IMR-90 (cell line): ENCODE measurements at regions not wholly inside any gene's neighbourhood (a gene's known extent, or its start where the extent isn't known, plus 50 kb on each side); places are given as distances from the start of the nearest gene placed in this dataset.

ENCODE experiments used
- ATAC-seq: fragments of 200-7000 bp; cut with Tn5 transposase; 2 replicates; pipeline ENCODE4 v1.9.1; 2020; ENCODE audit warnings: low read depth, mild to moderate bottlenecking, moderate library complexity
- BruUV-seq: library from RNA; stranded (reverse); fragments of 400-500 nt; replicated peaks from 2 replicates; lab custom pipeline; 2021; lab: Mats Ljungman, UMichigan
- CTCF ChIA-PET: fragments of 300-600 bp; formaldehyde crosslinking; extraction: SDS; loops from one replicate; lab custom pipeline; 2021; ENCODE audit warnings: antibody characterized with exemption; lab: Yijun Ruan, JAX
- POLR2A ChIA-PET: fragments of 300-600 bp; sonication (Branson Sonifier 250); formaldehyde crosslinking; loops from one replicate; lab custom pipeline; 2022; ENCODE audit warnings: antibody characterized with exemption; ENCODE audit not compliant: unreplicated experiment; lab: Charles Lee
- DNase-seq: peaks from one replicate; pipeline ENCODE4 v3.0.0; 2013
- H2AFZ ChIP-seq: replicated peaks from 2 replicates; pipeline ENCODE3; 2013; ENCODE audit warnings: low read length, mild to moderate bottlenecking; ENCODE audit not compliant: poor library complexity
- H2AK5ac ChIP-seq: 2 replicates; pipeline ENCODE4 v1.6.1; 2013; ENCODE audit warnings: low read depth, low read length, inconsistent platforms
- H2AK9ac ChIP-seq: replicated peaks from 2 replicates; pipeline ENCODE3; 2013; ENCODE audit warnings: mild to moderate bottlenecking, low read depth, low read length, moderate library complexity; ENCODE audit not compliant: poor library complexity
- H2BK120ac ChIP-seq: 2 replicates; pipeline ENCODE4 v1.6.1; 2013; ENCODE audit warnings: low read depth, low read length, inconsistent platforms
- H2BK15ac ChIP-seq: 3 replicates; pipeline ENCODE4 v1.6.1; 2013; ENCODE audit warnings: low read depth, low read length, inconsistent platforms
- H2BK20ac ChIP-seq: 2 replicates; pipeline ENCODE4 v1.6.1; 2013; ENCODE audit warnings: low read depth, mild to moderate bottlenecking, inconsistent platforms, low read length, moderate library complexity
- H2BK5ac ChIP-seq: 2 replicates; pipeline ENCODE4 v1.6.1; 2013; ENCODE audit warnings: mild to moderate bottlenecking, low read depth, low read length, inconsistent platforms; ENCODE audit not compliant: poor library complexity, severe bottlenecking
- H3K14ac ChIP-seq: replicated peaks from 2 replicates; pipeline ENCODE4 v1.6.1; 2013; ENCODE audit warnings: low read depth, low read length, inconsistent platforms
- H3K18ac ChIP-seq: 2 replicates; pipeline ENCODE4 v1.6.1; 2013; ENCODE audit warnings: low read depth, low read length, control low read depth
- H3K23ac ChIP-seq: 2 replicates; pipeline ENCODE4 v1.6.1; 2013; ENCODE audit warnings: low read depth, low read length, inconsistent platforms
- H3K27ac ChIP-seq: 2 replicates; pipeline ENCODE4 v1.5.1; 2013; ENCODE audit warnings: mild to moderate bottlenecking, control low read depth, low read length; ENCODE audit not compliant: insufficient read depth
- H3K27me3 ChIP-seq: 2 replicates; pipeline ENCODE4 v1.6.1; 2013; ENCODE audit warnings: low read length; ENCODE audit not compliant: control insufficient read depth, insufficient read depth
- H3K36me3 ChIP-seq: 2 replicates; pipeline ENCODE4 v1.6.1; 2013; ENCODE audit warnings: low read length, mixed read lengths; ENCODE audit not compliant: control insufficient read depth, insufficient read depth
- H3K4ac ChIP-seq: 2 replicates; pipeline ENCODE4 v1.6.1; 2013; ENCODE audit warnings: low read depth, low read length, inconsistent platforms
- H3K4me1 ChIP-seq: 2 replicates; pipeline ENCODE4 v1.6.1; 2013; ENCODE audit warnings: low read length, mixed read lengths; ENCODE audit not compliant: control insufficient read depth, insufficient read depth
- H3K4me2 ChIP-seq: 2 replicates; pipeline ENCODE4 v1.6.1; 2013; ENCODE audit warnings: low read depth, mild to moderate bottlenecking, control low read depth, low read length, moderate library complexity
- H3K4me3 ChIP-seq: 2 replicates; pipeline ENCODE4 v1.5.1; 2013; ENCODE audit warnings: low read depth, mild to moderate bottlenecking, control low read depth, low read length, moderate library complexity; ENCODE audit not compliant: insufficient read depth
- H3K56ac ChIP-seq: 2 replicates; pipeline ENCODE4 v1.6.1; 2013; ENCODE audit warnings: low read length, inconsistent platforms; ENCODE audit not compliant: insufficient read depth; ENCODE audit errors: extremely low read depth
- H3K79me1 ChIP-seq, 2 experiments: 2 replicates each; pipeline ENCODE4 v1.6.1; 2013; ENCODE audit warnings: low read length in 2 of 2, inconsistent platforms in 1 of 2, low read depth in 1 of 2
- H3K9ac ChIP-seq: 2 replicates; pipeline ENCODE4 v1.6.1; 2013; ENCODE audit warnings: low read depth, low read length, control low read depth
- H3K9me1 ChIP-seq: 2 replicates; pipeline ENCODE4 v1.6.1; 2013; ENCODE audit warnings: low read length, inconsistent platforms; ENCODE audit not compliant: insufficient read depth
- H3K9me3 ChIP-seq: 2 replicates; pipeline ENCODE4 v1.6.1; 2013; ENCODE audit warnings: low read length; ENCODE audit not compliant: control insufficient read depth, insufficient read depth
- H4K20me1 ChIP-seq: 2 replicates; pipeline ENCODE4 v1.6.1; 2013; ENCODE audit warnings: low read length, inconsistent platforms; ENCODE audit not compliant: insufficient read depth
- H4K5ac ChIP-seq: 2 replicates; pipeline ENCODE4 v1.6.1; 2013; ENCODE audit warnings: mild to moderate bottlenecking, low read depth, low read length, control low read depth
- H4K8ac ChIP-seq, 2 experiments: 2 replicates each; pipeline ENCODE4 v1.6.1; 2013; ENCODE audit warnings: low read depth in 2 of 2, low read length in 2 of 2, control low read depth in 1 of 2, inconsistent platforms in 1 of 2
- H4K91ac ChIP-seq: 2 replicates; pipeline ENCODE4 v1.6.1; 2013; ENCODE audit warnings: low read depth, low read length, inconsistent platforms; ENCODE audit not compliant: insufficient read depth
- CHD1 ChIP-seq: IDR thresholded peaks from 2 replicates; pipeline ENCODE4 v1.6.1; 2012; ENCODE audit warnings: low read depth, low read length, improper control_type of control experiment
- FOS ChIP-seq: fragments of 150-350 bp; IDR thresholded peaks from 2 replicates; pipeline ENCODE4 v1.6.1; 2016; ENCODE audit warnings: low read depth, low read length
- dilution Hi-C: fragments of 300-500 bp; cut with HindIII; formaldehyde crosslinking; loops from one replicate; pipeline ENCODE4 v1.14.3; 2018; ENCODE audit warnings: low sequenced_read_pairs; ENCODE audit not compliant: unreplicated experiment
- in situ Hi-C: fragments of 300-500 bp; cut with MboI; formaldehyde crosslinking; loops from 3 replicates; pipeline ENCODE4 v1.14.3; 2019; ENCODE audit warnings: low sequenced_read_pairs, inconsistent platforms, mixed read lengths
- intact Hi-C: fragments of 100-400 bp; cut with micrococcal nuclease; formaldehyde crosslinking; loops from 2 replicates; pipeline ENCODE4 v1.10.0; 2022
- TF ChIP-seq, protein P1 (sequence below): fragments of 150-350 bp; IDR thresholded peaks from 2 replicates; pipeline ENCODE4 v1.6.1; 2017; ENCODE audit warnings: mild to moderate bottlenecking, antibody characterized with exemption, low read length, low read depth

GRCh38 chr6:54654381-54654780, 192.2 kb upstream of the FAM83B start:
- Histone ChIP-seq H3K4me1 (no peaks in the 10 kb centered on the region), H2BK5ac (no peak overlapping the region), H3K14ac (no peak overlapping the region), H2BK20ac (no peak overlapping the region), H4K91ac (no peak overlapping the region), H3K9ac (no peak overlapping the region), H4K8ac (no peak overlapping the region), H2AK5ac (no peak overlapping the region), H2BK15ac (no peak overlapping the region), H3K79me1 (no peaks in the 10 kb centered on the region), H4K5ac (no peak overlapping the region), H2AK9ac (no peak overlapping the region), H3K27me3 (no peaks in the 10 kb centered on the region), H3K9me1 (no peaks in the 10 kb centered on the region), H3K4me2 (no peak overlapping the region), H3K4ac (no peak overlapping the region), H3K4me3 (no peak overlapping the region), H2AFZ (no peak overlapping the region), H3K36me3 (no peaks in the 10 kb centered on the region), H4K20me1 (no peaks in the 10 kb centered on the region), H2BK120ac (no peak overlapping the region), H3K23ac (no peak overlapping the region), H3K9me3 (no peaks in the 10 kb centered on the region), H3K27ac (no peak overlapping the region), H3K56ac (no peak overlapping the region), H3K18ac (no peak overlapping the region)
- ChIA-PET CTCF (interaction anchor here (1.0 kb wide), 1 partner anchor 14 kb away, joined by 3 read pairs; no protein-coding TSS in a partner anchor), POLR2A (interaction anchor here (0.5 kb wide), 1 partner anchor 20 kb away, joined by 4 read pairs; no protein-coding TSS in a partner anchor)
- TF ChIP-seq FOS, result no peak
- TF ChIP-seq CHD1, result no peak
- TF ChIP-seq, protein P1, sequence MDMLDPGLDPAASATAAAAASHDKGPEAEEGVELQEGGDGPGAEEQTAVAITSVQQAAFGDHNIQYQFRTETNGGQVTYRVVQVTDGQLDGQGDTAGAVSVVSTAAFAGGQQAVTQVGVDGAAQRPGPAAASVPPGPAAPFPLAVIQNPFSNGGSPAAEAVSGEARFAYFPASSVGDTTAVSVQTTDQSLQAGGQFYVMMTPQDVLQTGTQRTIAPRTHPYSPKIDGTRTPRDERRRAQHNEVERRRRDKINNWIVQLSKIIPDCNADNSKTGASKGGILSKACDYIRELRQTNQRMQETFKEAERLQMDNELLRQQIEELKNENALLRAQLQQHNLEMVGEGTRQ, result no peak
- in situ Hi-C loops (no loop called here), intact Hi-C loops (no loop called here), dilution Hi-C loops (no loop called here)
- BruUV-seq, result no TSS peak
- DNase-seq (no peak), ATAC-seq (no peak)
